DND-41 (cell line): ENCODE measurements at regions not wholly inside any gene's neighbourhood (a gene's known extent, or its start where the extent isn't known, plus 50 kb on each side); places are given as distances from the start of the nearest gene placed in this dataset.

ENCODE experiments used
- ATAC-seq: fragments of 200-7000 bp; cut with Tn5 transposase; 3 replicates; pipeline ENCODE4 v1.9.1; 2021; ENCODE audit warnings: low read depth; ENCODE audit not compliant: insufficient read depth
- DNase-seq: peaks from one replicate; pipeline ENCODE4 v3.0.0-alpha.2; 2020
- H2AFZ ChIP-seq: 2 replicates; pipeline ENCODE4 v1.6.0; 2012; ENCODE audit warnings: low read depth, low read length
- H3K27ac ChIP-seq: 2 replicates; pipeline ENCODE4 v1.5.1; 2012; ENCODE audit warnings: low read length, inconsistent platforms
- H3K27me3 ChIP-seq: fragments of 200-600 bp; sonication (generic); 2 replicates; pipeline ENCODE4 v1.6.0; 2012; ENCODE audit warnings: low read length, mild to moderate bottlenecking, inconsistent platforms; ENCODE audit not compliant: insufficient read depth, poor library complexity
- H3K36me3 ChIP-seq: 2 replicates; pipeline ENCODE4 v1.5.1; 2012; ENCODE audit warnings: low read length, inconsistent platforms; ENCODE audit not compliant: insufficient read depth
- H3K4me1 ChIP-seq: 2 replicates; pipeline ENCODE4 v1.5.1; 2012; ENCODE audit warnings: mild to moderate bottlenecking, low read length; ENCODE audit not compliant: insufficient read depth
- H3K4me2 ChIP-seq: 2 replicates; pipeline ENCODE4 v1.6.0; 2012; ENCODE audit warnings: mild to moderate bottlenecking, moderate library complexity, low read length, inconsistent platforms; ENCODE audit not compliant: insufficient read depth
- H3K4me3 ChIP-seq, 2 experiments: fragments of 200-600 bp in 1 of 2; shearing (Covaris generic) in 1 of 2; 2 replicates each; pipeline ENCODE4 v1.5.1; 2012 to 2016; ENCODE audit warnings: inconsistent platforms in 2 of 2, low read length in 2 of 2, mild to moderate bottlenecking in 2 of 2, low read depth in 1 of 2, moderate library complexity in 1 of 2
- H3K79me2 ChIP-seq: 2 replicates; pipeline ENCODE4 v1.6.0; 2012; ENCODE audit warnings: low read length, inconsistent platforms; ENCODE audit not compliant: insufficient read depth
- H3K9ac ChIP-seq: 2 replicates; pipeline ENCODE4 v1.6.0; 2012; ENCODE audit warnings: low read depth, mild to moderate bottlenecking, inconsistent platforms, low read length, moderate library complexity
- H3K9me3 ChIP-seq: 2 replicates; pipeline ENCODE4 v1.5.1; 2012; ENCODE audit warnings: low read length, moderate library complexity, mild to moderate bottlenecking, inconsistent platforms; ENCODE audit not compliant: insufficient read depth, severe bottlenecking
- H4K20me1 ChIP-seq: 2 replicates; pipeline ENCODE4 v1.6.0; 2012; ENCODE audit warnings: low read length; ENCODE audit not compliant: insufficient read depth
- EZH2 ChIP-seq: IDR thresholded peaks from 3 replicates; pipeline ENCODE4 v1.6.1; 2012; ENCODE audit warnings: borderline replicate concordance, low read depth, mild to moderate bottlenecking, moderate library complexity, low read length, inconsistent platforms; ENCODE audit not compliant: severe bottlenecking
- TF ChIP-seq, protein P1 (sequence below): IDR thresholded peaks from 2 replicates; pipeline ENCODE4 v1.5.1; 2012; ENCODE audit warnings: borderline replicate concordance, low read length, moderate library complexity, mild to moderate bottlenecking; ENCODE audit not compliant: poor library complexity, severe bottlenecking; ENCODE audit errors: extremely low read depth

DNA sequence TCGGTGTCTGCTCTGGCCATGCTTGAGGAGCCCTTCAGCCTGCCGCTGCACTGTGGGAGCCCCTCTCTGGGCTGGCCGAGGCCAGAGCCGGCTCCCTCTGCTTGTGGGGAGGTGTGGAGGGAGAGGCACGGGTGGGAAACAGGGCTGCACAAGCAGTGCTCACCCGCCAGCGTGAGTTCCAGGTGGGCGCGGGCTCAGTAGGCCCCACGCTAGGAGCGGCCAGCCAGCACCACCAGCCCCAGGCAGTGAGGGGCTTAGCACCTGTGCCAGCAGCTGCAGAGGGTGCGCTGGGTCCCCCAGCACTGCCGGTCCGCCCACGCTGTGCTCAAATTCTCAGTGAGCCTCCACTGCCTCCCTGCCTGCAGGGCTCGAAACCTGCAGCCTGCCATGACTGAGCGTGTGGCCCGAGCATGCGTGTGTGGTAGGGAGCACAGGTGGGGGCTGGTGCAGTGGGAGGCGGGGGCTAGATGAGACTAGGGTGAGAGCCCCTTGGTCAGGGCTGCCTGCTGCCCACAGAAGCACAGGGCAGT, 223.0 kb downstream of the ZNF248 start:
- no peak overlapping the region for H3K9ac ChIP-seq
- DNase-seq (no peak), ATAC-seq (no peak)
- no peaks in the 10 kb centered on the region for H4K20me1 ChIP-seq
- no peaks in the 10 kb centered on the region for H3K36me3 ChIP-seq
- no peaks in the 10 kb centered on the region for H3K27me3 ChIP-seq
- TF ChIP-seq, protein P1, sequence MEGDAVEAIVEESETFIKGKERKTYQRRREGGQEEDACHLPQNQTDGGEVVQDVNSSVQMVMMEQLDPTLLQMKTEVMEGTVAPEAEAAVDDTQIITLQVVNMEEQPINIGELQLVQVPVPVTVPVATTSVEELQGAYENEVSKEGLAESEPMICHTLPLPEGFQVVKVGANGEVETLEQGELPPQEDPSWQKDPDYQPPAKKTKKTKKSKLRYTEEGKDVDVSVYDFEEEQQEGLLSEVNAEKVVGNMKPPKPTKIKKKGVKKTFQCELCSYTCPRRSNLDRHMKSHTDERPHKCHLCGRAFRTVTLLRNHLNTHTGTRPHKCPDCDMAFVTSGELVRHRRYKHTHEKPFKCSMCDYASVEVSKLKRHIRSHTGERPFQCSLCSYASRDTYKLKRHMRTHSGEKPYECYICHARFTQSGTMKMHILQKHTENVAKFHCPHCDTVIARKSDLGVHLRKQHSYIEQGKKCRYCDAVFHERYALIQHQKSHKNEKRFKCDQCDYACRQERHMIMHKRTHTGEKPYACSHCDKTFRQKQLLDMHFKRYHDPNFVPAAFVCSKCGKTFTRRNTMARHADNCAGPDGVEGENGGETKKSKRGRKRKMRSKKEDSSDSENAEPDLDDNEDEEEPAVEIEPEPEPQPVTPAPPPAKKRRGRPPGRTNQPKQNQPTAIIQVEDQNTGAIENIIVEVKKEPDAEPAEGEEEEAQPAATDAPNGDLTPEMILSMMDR: no peak
- no peak overlapping the region for H3K27ac ChIP-seq
- no peak overlapping the region for H3K4me3 ChIP-seq
- H3K4me1 ChIP-seq: no peaks in the 10 kb centered on the region
- H3K79me2 ChIP-seq: no peaks in the 10 kb centered on the region
- peaks cover 3% of the 10 kb centered on the region for H3K9me3 ChIP-seq
- no peak overlapping the region for H2AFZ ChIP-seq
- no peak overlapping the region for H3K4me2 ChIP-seq

DNA sequence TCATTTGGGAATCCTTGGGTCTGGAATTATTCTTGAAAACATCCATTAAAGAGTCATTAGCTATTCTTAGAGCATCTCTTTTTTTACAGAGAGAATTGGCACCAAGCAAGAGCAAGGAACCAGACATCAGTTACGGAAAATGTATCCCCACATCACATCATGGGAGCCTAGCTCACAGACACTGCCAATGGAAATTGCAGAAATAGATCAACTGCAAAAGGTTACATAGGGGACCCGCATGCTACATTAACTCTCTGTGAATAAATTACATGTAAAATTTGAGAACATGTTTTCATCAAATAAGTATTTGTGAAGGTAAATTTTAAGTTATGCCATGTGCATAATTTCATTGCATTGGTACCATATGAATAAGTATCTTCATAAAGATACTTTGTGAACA, 224.8 kb downstream of the ZNF248 start:
- DNase-seq (no peak), ATAC-seq (no peak)
- Histone ChIP-seq H3K36me3 (no peaks in the 10 kb centered on the region), H2AFZ (no peak overlapping the region), H3K79me2 (no peaks in the 10 kb centered on the region), H3K27ac (no peak overlapping the region), H3K9me3 (peaks cover 3% of the 10 kb centered on the region), H3K4me3 (no peak overlapping the region), H3K9ac (no peak overlapping the region), H3K4me2 (no peak overlapping the region), H3K27me3 (no peaks in the 10 kb centered on the region), H4K20me1 (no peaks in the 10 kb centered on the region), H3K4me1 (no peaks in the 10 kb centered on the region)
- TF ChIP-seq, protein P1: no peak
- TF ChIP-seq EZH2: no peak

DNA sequence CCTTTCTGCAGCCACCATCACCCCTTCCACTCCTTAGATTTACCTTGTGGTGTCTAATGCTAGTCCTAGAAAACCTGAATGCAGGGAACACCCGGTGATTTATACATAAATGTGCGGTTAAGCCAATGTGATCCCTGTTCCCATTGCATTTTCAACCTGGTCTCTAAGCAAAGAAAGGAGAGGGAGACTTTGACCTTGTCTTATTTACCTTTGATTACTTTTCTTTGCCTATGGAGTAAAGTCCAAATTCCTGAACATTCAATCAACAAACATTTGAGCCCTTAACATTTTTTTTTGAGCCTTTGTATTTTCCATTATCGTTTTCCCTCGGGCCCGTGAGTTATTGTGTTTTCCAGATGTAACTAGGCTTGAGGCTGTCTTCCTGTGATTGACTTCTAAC, 233.9 kb downstream of the ZNF248 start:
- H3K79me2 ChIP-seq: no peaks in the 10 kb centered on the region
- no peaks in the 10 kb centered on the region for H3K4me1 ChIP-seq
- no peaks in the 10 kb centered on the region for H3K27me3 ChIP-seq
- no peak overlapping the region for H3K9ac ChIP-seq
- TF ChIP-seq, protein P1: no peak
- TF ChIP-seq EZH2: no peak
- H3K4me2 ChIP-seq: no peak overlapping the region
- no peak for ATAC-seq
- no peak for DNase-seq
- H3K4me3 ChIP-seq: no peak overlapping the region
- no peaks in the 10 kb centered on the region for H3K36me3 ChIP-seq
- peaks cover 5% of the 10 kb centered on the region for H3K9me3 ChIP-seq
- H2AFZ ChIP-seq: no peak overlapping the region
- no peaks in the 10 kb centered on the region for H4K20me1 ChIP-seq
- H3K27ac ChIP-seq: no peak overlapping the region

DNA sequence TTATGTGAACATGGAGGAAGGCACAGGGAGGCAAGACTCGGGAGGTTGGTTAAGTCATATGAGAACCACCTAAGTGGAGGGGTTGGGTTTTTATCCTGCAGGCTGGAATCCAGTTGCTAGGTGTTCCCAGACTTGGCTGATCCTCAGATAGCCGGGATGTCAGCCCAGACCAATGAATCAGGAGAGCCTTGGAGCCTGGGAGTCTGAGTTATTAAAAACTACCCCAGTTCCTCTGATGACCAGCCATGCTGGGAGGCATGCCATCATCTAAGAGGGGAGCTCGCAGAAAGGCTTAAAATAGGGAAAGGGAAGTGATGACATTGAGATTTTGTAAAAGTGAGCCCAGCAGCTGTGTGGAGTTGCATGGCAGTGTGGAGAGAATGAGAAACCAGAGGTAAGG, 238.1 kb downstream of the ZNF248 start:
- H3K9me3 ChIP-seq: peaks cover 5% of the 10 kb centered on the region
- H3K27me3 ChIP-seq: no peaks in the 10 kb centered on the region
- H3K36me3 ChIP-seq: no peaks in the 10 kb centered on the region
- H3K4me1 ChIP-seq: no peaks in the 10 kb centered on the region
- H3K9ac ChIP-seq: no peak overlapping the region
- H3K4me2 ChIP-seq: no peak overlapping the region
- DNase-seq (no peak), ATAC-seq (no peak)
- no peak overlapping the region for H3K4me3 ChIP-seq
- TF ChIP-seq, protein P1: no peak
- no peak for TF ChIP-seq EZH2
- H3K79me2 ChIP-seq: no peaks in the 10 kb centered on the region
- no peak overlapping the region for H2AFZ ChIP-seq
- H3K27ac ChIP-seq: no peak overlapping the region
- no peaks in the 10 kb centered on the region for H4K20me1 ChIP-seq
